ENCODE measurements at regions not wholly inside any gene's neighbourhood (a gene's known extent, or its start where the extent isn't known, plus 50 kb on each side); places are given as distances from the start of the nearest gene placed in this dataset.

DNA sequence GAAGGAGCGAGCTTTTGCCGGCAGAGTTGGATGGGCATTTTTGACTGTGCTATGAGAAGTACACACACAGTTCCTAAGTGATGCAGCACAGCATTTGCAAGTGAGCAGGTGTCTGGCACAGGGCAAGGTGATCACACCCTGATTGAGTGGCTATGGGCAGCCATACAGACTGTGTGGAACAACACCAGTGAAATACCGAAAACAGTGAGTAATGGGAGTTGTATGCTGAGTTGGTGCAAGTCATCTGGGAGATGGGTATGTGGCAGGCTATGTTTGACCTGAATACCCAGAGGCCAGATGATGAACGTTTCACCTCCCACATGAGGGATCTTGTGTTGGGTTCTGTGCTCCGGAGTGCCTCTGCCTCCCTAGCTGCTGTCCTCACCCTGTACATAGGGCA, 53.5 kb upstream of the TIPARP start:
- Histone ChIP-seq H3K36me3 (ENCODE audit: insufficient read depth, low read length, poor library complexity, severe bottlenecking) (no peaks in the 10 kb centered on the region), H3K4me1 (ENCODE audit: insufficient read depth, low read length, poor library complexity, severe bottlenecking) (peaks cover 26% of the 10 kb centered on the region), H3K27me3 (replicated peaks; ENCODE audit: insufficient read depth, low read depth, low read length, poor library complexity) (no peaks in the 10 kb centered on the region), H3K9me3 (ENCODE audit: low read depth, low read length, poor library complexity, severe bottlenecking) (no peaks in the 10 kb centered on the region), H3K4me3 (ENCODE audit: low read depth, low read length, poor library complexity, severe bottlenecking) (no peak overlapping the region), H3K27ac (ENCODE audit: low read depth, low read length, poor library complexity, severe bottlenecking) (no peak overlapping the region)
- TF ChIP-seq, protein P1, sequence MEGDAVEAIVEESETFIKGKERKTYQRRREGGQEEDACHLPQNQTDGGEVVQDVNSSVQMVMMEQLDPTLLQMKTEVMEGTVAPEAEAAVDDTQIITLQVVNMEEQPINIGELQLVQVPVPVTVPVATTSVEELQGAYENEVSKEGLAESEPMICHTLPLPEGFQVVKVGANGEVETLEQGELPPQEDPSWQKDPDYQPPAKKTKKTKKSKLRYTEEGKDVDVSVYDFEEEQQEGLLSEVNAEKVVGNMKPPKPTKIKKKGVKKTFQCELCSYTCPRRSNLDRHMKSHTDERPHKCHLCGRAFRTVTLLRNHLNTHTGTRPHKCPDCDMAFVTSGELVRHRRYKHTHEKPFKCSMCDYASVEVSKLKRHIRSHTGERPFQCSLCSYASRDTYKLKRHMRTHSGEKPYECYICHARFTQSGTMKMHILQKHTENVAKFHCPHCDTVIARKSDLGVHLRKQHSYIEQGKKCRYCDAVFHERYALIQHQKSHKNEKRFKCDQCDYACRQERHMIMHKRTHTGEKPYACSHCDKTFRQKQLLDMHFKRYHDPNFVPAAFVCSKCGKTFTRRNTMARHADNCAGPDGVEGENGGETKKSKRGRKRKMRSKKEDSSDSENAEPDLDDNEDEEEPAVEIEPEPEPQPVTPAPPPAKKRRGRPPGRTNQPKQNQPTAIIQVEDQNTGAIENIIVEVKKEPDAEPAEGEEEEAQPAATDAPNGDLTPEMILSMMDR (conservative IDR thresholded peaks at IDR 0.05; ENCODE audit: low read depth, low read length) = no peak
- TF ChIP-seq EZH2 (IDR thresholded peaks at IDR 0.05; ENCODE audit: borderline replicate concordance, low read depth, low read length, poor library complexity, severe bottlenecking) = no peak
- ChIA-PET CTCF (no interaction called here), POLR2A (ENCODE audit: low non-redundant PET) (no interaction called here)
- BruUV-seq (replicated peaks) = no TSS peak
- intact Hi-C loops (cut with micrococcal nuclease; ENCODE audit: unreplicated experiment) = no loop called here
- DNase-seq (ENCODE audit: low spot score) = no peak

- CTCF ChIA-PET = no interaction called here
- no peak for DNase-seq (ENCODE audit: low spot score)
Observed at GRCh38 chr3:156620260-156620659, 54.1 kb upstream of the TIPARP start.

GRCh38 chr3:156619376-156619775, 55.0 kb upstream of the TIPARP start:
- intact Hi-C loops (cut with micrococcal nuclease; ENCODE audit: unreplicated experiment) = no loop called here
- Histone ChIP-seq H3K36me3 (ENCODE audit: insufficient read depth, low read length, poor library complexity, severe bottlenecking) (no peaks in the 10 kb centered on the region), H3K9me3 (ENCODE audit: low read depth, low read length, poor library complexity, severe bottlenecking) (no peaks in the 10 kb centered on the region), H3K4me1 (ENCODE audit: insufficient read depth, low read length, poor library complexity, severe bottlenecking) (peaks cover 41% of the 10 kb centered on the region), H3K27me3 (replicated peaks; ENCODE audit: insufficient read depth, low read depth, low read length, poor library complexity) (no peaks in the 10 kb centered on the region), H3K4me3 (ENCODE audit: low read depth, low read length, poor library complexity, severe bottlenecking) (no peak overlapping the region), H3K27ac (ENCODE audit: low read depth, low read length, poor library complexity, severe bottlenecking) (peak overlapping the region; percentile 62)
- POLR2A ChIA-PET (ENCODE audit: low non-redundant PET) = no interaction called here
- DNase-seq (ENCODE audit: low spot score) = no peak
- BruUV-seq (replicated peaks) = no TSS peak
- CTCF ChIA-PET = interaction anchor here (0.6 kb wide), 1 partner anchor 55 kb away, joined by 3 read pairs; no protein-coding TSS in a partner anchor
- no peak for TF ChIP-seq EZH2 (IDR thresholded peaks at IDR 0.05; ENCODE audit: borderline replicate concordance, low read depth, low read length, poor library complexity, severe bottlenecking)
- TF ChIP-seq, protein P1 (conservative IDR thresholded peaks at IDR 0.05; ENCODE audit: low read depth, low read length) = no peak

More at GRCh38 chr3:156620260-156620659, 54.1 kb upstream of the TIPARP start:
- TF ChIP-seq, protein P1 (conservative IDR thresholded peaks at IDR 0.05; ENCODE audit: low read depth, low read length) = no peak
- no peak for TF ChIP-seq EZH2 (IDR thresholded peaks at IDR 0.05; ENCODE audit: borderline replicate concordance, low read depth, low read length, poor library complexity, severe bottlenecking)
- POLR2A ChIA-PET (ENCODE audit: low non-redundant PET) = no interaction called here
- Histone ChIP-seq H3K27ac (ENCODE audit: low read depth, low read length, poor library complexity, severe bottlenecking) (peak overlapping the region; percentile 62), H3K4me3 (ENCODE audit: low read depth, low read length, poor library complexity, severe bottlenecking) (no peak overlapping the region), H3K9me3 (ENCODE audit: low read depth, low read length, poor library complexity, severe bottlenecking) (no peaks in the 10 kb centered on the region), H3K27me3 (replicated peaks; ENCODE audit: insufficient read depth, low read depth, low read length, poor library complexity) (no peaks in the 10 kb centered on the region), H3K36me3 (ENCODE audit: insufficient read depth, low read length, poor library complexity, severe bottlenecking) (no peaks in the 10 kb centered on the region), H3K4me1 (ENCODE audit: insufficient read depth, low read length, poor library complexity, severe bottlenecking) (peaks cover 32% of the 10 kb centered on the region)
- intact Hi-C loops (cut with micrococcal nuclease; ENCODE audit: unreplicated experiment) = no loop called here
- BruUV-seq (replicated peaks) = no TSS peak

Measured in A673 (cell line).